ENCODE measurements at regions not wholly inside any gene's neighbourhood (a gene's known extent, or its start where the extent isn't known, plus 50 kb on each side); places are given as distances from the start of the nearest gene placed in this dataset.
"Not testable (repeated sequence)": the region's sequence is repeated elsewhere in the genome, so short reads cannot be mapped to it uniquely, and the experiment has no call there.

DNA sequence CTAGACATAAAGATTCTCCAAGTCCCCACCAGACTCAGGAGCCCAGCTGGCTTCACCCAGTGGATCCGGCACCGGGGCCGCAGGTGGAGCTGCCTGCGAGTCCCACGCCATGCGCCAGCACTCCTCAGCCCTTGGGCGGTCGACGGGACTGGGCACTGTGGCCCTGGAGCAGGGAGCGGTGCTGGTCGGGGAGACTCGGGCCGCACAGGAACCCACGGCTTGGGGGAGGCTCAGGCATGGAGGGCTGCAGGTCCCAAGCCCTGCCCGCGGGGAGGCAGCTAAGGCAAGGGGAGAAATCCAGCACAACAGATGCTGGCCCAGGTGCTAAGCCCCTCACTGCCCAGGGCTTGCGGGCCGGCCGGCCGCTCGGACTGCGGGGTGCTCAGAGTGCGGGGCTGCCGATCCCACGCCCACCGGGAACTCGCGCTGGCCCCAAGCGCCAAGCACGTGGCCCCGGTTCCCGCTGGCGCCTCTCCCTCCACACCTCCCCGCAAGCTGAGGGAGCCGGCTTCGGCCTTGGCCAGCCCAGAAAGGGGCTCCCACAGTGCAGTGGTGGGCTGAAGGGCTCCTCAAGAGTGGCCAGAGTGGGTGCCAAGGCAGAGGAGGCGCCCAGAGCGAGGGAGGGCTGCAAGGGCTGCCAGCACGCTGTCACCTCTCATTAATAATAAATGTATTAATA is 212.6 kb upstream of the LRRTM4 start:
- not testable (repeated sequence) for DNase-seq

DNA sequence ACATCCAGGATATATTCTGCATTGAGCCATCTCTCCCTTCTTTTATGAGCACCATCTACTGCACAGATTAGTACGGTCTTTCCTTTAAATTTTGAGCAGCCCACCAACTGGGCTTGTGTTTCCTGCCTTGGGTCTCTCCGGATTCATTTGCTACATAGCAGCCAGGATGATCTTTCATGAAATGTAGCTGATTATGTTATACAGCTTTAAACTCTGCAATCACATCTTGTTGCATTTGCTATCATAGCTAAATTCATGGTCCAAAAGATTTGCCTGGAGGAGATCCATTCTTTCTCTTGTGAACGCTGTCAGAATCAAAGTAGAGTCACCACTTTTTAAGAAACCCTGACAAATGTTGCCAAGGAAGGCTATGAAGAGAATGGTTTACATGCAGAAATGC is 215.1 kb upstream of the LRRTM4 start:
- DNase-seq: no peak

GRCh38 chr2:77746780-77747179 is 224.6 kb upstream of the LRRTM4 start:
- no peak for DNase-seq

GRCh38 chr2:77753710-77754345 is 231.7 kb upstream of the LRRTM4 start:
- peak; percentile 79 for DNase-seq

GRCh38 chr2:77767388-77768076 is 245.4 kb upstream of the LRRTM4 start:
- no peak for DNase-seq

DNA sequence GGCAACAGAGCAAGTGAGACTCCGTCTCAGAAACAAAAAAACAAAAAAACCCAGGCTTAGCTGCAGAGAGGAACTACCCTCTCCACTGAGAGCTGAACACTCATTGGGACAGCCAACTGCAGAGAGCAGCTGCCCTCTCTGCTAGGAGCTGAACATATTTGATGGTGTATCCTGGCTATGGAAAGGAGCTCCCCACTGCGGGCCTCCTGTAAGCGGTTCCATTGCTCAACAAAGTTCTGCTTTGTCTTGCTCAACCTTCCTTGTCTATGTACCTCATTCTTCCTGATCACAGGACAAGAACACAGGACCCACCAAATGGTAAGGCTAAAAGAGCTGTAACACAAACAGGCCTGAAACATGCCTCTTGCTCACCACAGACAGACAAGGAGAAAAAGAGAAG is 246.3 kb upstream of the LRRTM4 start:
- no peak for DNase-seq

GRCh38 chr2:77778917-77779316 is 256.7 kb upstream of the LRRTM4 start:
- DNase-seq: peak; percentile 74

GRCh38 chr2:77793500-77793899 is 271.3 kb upstream of the LRRTM4 start:
- DNase-seq: not testable (repeated sequence)

DNA sequence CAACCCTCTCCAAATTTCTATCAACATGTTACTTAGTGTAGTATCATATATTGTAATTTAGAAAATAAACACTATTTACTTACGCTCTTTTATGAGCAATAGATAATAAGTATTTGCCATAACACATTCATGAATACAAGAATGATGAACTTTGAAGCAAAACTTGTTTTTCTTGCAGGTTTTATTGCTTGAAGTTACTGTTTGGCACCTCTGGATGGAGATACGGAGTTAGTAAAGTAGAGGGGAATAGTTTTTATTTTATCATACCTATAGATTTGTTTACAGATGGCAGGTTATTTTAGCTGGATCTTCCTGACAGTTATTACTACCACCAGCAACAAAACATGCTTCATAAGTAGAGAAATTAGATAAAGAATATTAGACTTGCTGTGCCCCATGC is 274.2 kb upstream of the LRRTM4 start:
- no peak for DNase-seq

- no peak for DNase-seq
These were observed 274.9 kb upstream of the LRRTM4 start for GRCh38 chr2:77797088-77797487.

DNA sequence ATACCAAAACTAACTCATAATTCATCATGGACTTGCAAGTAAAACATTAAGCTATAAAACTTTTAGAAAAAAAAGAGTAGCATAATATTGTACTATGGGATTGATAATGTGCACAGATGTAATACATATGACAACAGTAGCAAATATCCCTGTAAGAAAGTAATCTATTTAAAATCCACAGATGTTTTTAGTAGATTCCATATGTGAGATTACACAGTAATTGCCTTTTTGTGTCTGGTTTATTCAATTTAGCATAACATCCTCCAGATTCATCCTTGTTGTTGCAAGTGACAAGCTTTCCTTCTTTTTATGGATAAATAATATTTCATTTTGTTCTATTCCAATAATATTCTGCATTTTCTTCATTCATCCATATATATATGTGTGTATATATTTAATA is 278.2 kb upstream of the LRRTM4 start:
- DNase-seq: no peak

DNA sequence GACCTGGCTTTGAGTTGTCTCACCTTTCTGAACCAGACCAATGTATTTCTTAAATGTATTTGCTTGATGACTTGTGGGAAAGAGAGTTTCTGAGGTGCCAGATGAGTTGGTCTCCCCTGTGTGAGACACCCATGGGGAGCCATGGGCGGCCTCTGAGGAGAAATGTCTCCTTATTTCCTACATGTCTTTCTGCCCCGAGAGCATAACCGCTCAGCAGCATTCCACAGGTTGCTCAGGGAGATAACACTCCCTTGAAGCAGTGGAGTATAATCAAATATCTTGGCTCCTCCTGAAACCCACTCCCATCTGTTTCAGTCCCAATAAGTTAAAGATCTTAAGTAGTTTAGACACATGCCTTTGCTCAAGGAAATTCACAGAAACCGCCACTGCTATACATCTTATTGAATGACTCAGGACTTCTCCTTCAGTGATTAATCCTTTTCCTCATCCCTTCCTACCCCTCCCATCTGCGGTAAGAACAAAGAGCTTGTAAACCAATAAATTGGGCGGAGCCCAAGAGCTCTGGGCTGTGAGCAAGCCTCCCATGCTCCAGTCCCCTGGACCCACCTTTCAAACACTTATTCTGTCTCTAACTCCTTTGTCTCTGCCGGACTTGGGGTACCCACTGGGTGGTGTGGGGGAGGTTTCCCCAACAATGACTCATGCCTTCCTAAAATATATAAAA is 285.5 kb upstream of the LRRTM4 start:
- peak; percentile 77 for DNase-seq

GRCh38 chr2:77808599-77808998 is 286.4 kb upstream of the LRRTM4 start:
- DNase-seq: no peak

DNA sequence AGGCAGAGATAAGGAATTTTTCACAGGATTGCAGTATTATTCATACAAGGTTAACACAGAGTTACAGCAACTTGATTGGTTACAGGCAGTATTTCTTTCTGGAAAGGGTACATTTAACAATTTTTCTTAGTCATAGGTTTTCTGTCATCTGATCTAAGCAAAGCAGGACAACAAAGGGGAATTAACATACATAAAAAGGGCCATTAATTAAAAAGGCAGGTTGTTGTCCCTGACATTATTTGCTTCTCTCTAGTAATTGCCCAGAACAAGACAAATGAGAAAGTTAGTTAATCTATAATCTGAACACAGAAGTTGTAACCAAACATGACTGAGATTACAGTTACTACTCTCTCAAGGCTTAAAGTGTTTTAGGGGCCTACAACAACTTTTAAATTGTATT is 291.4 kb upstream of the LRRTM4 start:
- no peak for DNase-seq

GRCh38 chr2:77816618-77817017 is 294.4 kb upstream of the LRRTM4 start:
- DNase-seq: no peak

GRCh38 chr2:77818186-77818585 is 296.0 kb upstream of the LRRTM4 start:
- no peak for DNase-seq

GRCh38 chr2:77823028-77823427 is 300.9 kb upstream of the LRRTM4 start:
- DNase-seq: no peak

DNA sequence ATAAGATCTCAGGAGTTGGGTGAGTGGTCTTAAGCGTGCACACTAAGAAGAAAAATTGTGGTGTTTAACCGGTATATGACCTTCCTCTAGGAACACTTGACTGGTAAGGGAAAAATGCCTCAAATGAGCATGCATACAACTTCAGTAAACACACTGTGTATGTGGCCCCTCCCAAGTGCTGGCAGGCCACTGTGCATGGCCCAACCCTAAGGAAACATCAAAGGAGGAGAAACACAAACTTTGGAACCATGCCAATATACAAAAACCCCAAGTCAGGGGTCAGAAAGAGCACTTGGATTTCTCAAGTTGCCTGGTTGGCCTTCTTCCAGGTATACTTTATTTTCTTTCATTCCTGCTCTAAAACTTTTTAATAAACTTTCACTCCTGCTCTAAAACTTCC is 308.9 kb upstream of the LRRTM4 start:
- no peak for DNase-seq

DNA sequence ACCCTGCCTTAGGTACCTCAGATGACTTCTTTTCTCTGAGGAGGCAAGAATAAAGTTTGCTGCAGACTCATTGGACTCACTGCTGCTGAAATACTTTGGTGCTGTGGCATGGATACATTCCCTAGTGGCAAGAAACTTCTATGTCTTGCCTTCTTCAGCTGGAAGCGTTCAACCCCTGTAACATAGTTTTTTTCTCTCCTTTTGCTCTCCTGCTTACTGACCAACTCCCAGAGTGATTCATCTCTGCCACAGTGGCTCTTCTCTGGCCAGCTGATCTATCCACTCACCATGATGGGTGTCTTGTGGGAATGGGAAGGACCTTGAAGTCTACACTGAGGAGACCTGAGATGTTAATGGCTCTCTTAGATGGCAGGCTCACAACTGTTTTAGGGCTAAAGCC is 309.3 kb upstream of the LRRTM4 start:
- DNase-seq: no peak

- no peak for DNase-seq
These were observed 309.7 kb upstream of the LRRTM4 start for GRCh38 chr2:77831898-77832297.

- peak; percentile 7 for DNase-seq
These were observed 312.3 kb upstream of the LRRTM4 start for GRCh38 chr2:77834360-77835002.

- no peak for DNase-seq
These were observed 316.3 kb upstream of the LRRTM4 start for GRCh38 chr2:77838441-77838840.

DNA sequence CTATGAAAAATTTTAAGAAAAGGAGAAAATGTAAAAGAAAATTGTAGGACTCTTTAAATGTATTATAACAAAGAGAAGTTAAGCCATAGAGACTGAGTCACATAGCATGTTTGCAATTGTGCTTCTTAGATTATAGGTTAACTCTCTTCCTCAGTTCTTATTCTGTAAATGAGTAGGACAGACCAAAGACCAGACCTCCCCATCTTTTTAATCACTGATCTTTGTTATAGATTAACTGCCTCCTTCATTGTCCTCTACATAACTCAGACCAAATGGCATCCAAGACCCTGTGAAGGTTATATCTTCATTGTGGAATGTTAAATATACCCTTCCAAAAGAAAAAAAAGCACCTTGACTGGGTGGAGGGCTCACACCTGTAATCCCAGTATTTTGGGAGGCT is 316.9 kb upstream of the LRRTM4 start:
- no peak for DNase-seq
